NCI-H524 treated with DMSO at 0.1 percent for 48 hours (cell line): ENCODE measurements at regions not wholly inside any gene's neighbourhood (a gene's known extent, or its start where the extent isn't known, plus 50 kb on each side); places are given as distances from the start of the nearest gene placed in this dataset.
"Not testable (repeated sequence)": the region's sequence is repeated elsewhere in the genome, so short reads cannot be mapped to it uniquely, and the experiment has no call there.

ENCODE experiments used
- DNase-seq: peaks from one replicate; lab custom pipeline; 2025; lab: John Stamatoyannopoulos, UW

GRCh38 chr6:144681334-144681733, 396.2 kb downstream of the UTRN start:
- no peak for DNase-seq

- no peak for DNase-seq
Measured at GRCh38 chr6:144683216-144684070, 398.3 kb downstream of the UTRN start.

GRCh38 chr6:144688713-144689112, 403.6 kb downstream of the UTRN start:
- no peak for DNase-seq

- no peak for DNase-seq
Measured at GRCh38 chr6:144689503-144690040, 404.4 kb downstream of the UTRN start.

- DNase-seq: no peak
Measured at GRCh38 chr6:144690133-144690532, 405.0 kb downstream of the UTRN start.

GRCh38 chr6:144690666-144691065, 405.5 kb downstream of the UTRN start:
- DNase-seq: no peak

- DNase-seq: not testable (repeated sequence)
Measured at GRCh38 chr6:144692050-144692449, 406.9 kb downstream of the UTRN start.

GRCh38 chr6:144695858-144696533, 410.9 kb downstream of the UTRN start:
- no peak for DNase-seq

- no peak for DNase-seq
Measured at GRCh38 chr6:144696610-144697368, 411.7 kb downstream of the UTRN start.

- no peak for DNase-seq
Measured at GRCh38 chr6:144697369-144697760, 412.2 kb downstream of the UTRN start.

- no peak for DNase-seq
Measured at GRCh38 chr6:144697801-144698200, 412.7 kb downstream of the UTRN start.

GRCh38 chr6:144702781-144703180, 417.6 kb downstream of the UTRN start:
- DNase-seq: no peak

GRCh38 chr6:144710207-144710606, 425.1 kb downstream of the UTRN start:
- DNase-seq: no peak

GRCh38 chr6:144711661-144712060, 426.5 kb downstream of the UTRN start:
- no peak for DNase-seq

- no peak for DNase-seq
Measured at GRCh38 chr6:144712541-144712940, 427.4 kb downstream of the UTRN start.

- DNase-seq: no peak
Measured at GRCh38 chr6:144714021-144714712, 429.0 kb downstream of the UTRN start.

GRCh38 chr6:144715344-144715743, 430.2 kb downstream of the UTRN start:
- no peak for DNase-seq

GRCh38 chr6:144718431-144718830, 433.3 kb downstream of the UTRN start:
- no peak for DNase-seq

GRCh38 chr6:144721232-144721631, 436.1 kb downstream of the UTRN start:
- no peak for DNase-seq

- DNase-seq: no peak
Measured at GRCh38 chr6:144722154-144722737, 437.1 kb downstream of the UTRN start.

- DNase-seq: no peak
Measured at GRCh38 chr6:144722925-144723324, 437.8 kb downstream of the UTRN start.
